Testis (tissue), 2 donors: ENCODE measurements at regions not wholly inside any gene's neighbourhood (a gene's known extent, or its start where the extent isn't known, plus 50 kb on each side); places are given as distances from the start of the nearest gene placed in this dataset.

Source experiments
- DNase-seq: peaks from one replicate; pipeline ENCODE4 v3.0.0-alpha.2; 2019
- H3K27ac ChIP-seq, 2 donors: fragments of 200-600 bp; sonication (generic); one replicate each; pipeline ENCODE4 v1.5.1; 2019
- H3K27me3 ChIP-seq: fragments of 200-600 bp; sonication (generic); one replicate; pipeline ENCODE4 v1.5.1; 2019
- H3K36me3 ChIP-seq: fragments of 200-600 bp; sonication (generic); one replicate; pipeline ENCODE4 v1.5.1; 2017; ENCODE audit warnings: low read depth; ENCODE audit errors: missing control alignments
- H3K4me1 ChIP-seq: fragments of 200-600 bp; sonication (generic); one replicate; pipeline ENCODE4 v1.5.1; 2019
- H3K4me3 ChIP-seq, 2 donors: fragments of 200-600 bp; sonication (generic); one replicate each; pipeline ENCODE4 v1.5.1; 2017 to 2019
- H3K9me3 ChIP-seq: fragments of 200-600 bp; sonication (generic); one replicate; pipeline ENCODE4 v1.5.1; 2017
- CTCF ChIP-seq, 3 experiments: fragments of 450-650 bp in 2 of 3; fragments of 200-600 bp in 1 of 3; sonication (generic) in 1 of 3; IDR thresholded peaks; one replicate each; pipeline ENCODE4 v1.5.1; 2016 to 2019; ENCODE audit warnings: antibody characterized with exemption in 3 of 3, mild to moderate bottlenecking in 2 of 3, moderate library complexity in 1 of 3
- POLR2A ChIP-seq: fragments of 450-650 bp; IDR thresholded peaks from one replicate; pipeline ENCODE4 v1.6.1; 2017; ENCODE audit warnings: antibody characterized with exemption, mild to moderate bottlenecking, moderate library complexity
- WGBS, 2 donors: methylation state at CpG; one replicate each; pipeline ENCODE4 v1.1.5; 2018; 5-methylcytosine and 5-hydroxymethylcytosine counted together
- intact Hi-C: fragments of 100-400 bp; cut with DNase I; formaldehyde crosslinking; loops from one replicate; pipeline ENCODE4 v1.15.1; 2023; ENCODE audit warnings: low total_unique reads

- 83 to 87% methylated on average over 4 of the region's 4 CpGs for WGBS, 2 donors
- TF ChIP-seq POLR2A, result no peak
- no peak for TF ChIP-seq CTCF (IDR thresholded peaks at IDR 0.05)
- no peak for DNase-seq
Measured at GRCh38 chr5:166883016-166883415, 1408.4 kb upstream of the WWC1 start.

GRCh38 chr5:166898166-166898565 lies 1393.3 kb upstream of the WWC1 start:
- H3K9me3 ChIP-seq, result no peaks in the 10 kb centered on the region
- no peak for DNase-seq
- no peaks in the 10 kb centered on the region for H3K36me3 ChIP-seq
- H3K27ac ChIP-seq, result no peak overlapping the region
- 44 to 50% methylated on average over 6 of the region's 6 CpGs for WGBS, 2 donors
- intact Hi-C loops, result no loop called here
- TF ChIP-seq POLR2A (no peak), CTCF (IDR thresholded peaks at IDR 0.05) (no peak)
- no peak overlapping the region for H3K4me3 ChIP-seq
- H3K4me1 ChIP-seq, result no peaks in the 10 kb centered on the region
- no peaks in the 10 kb centered on the region for H3K27me3 ChIP-seq

More at GRCh38 chr5:166883016-166883415, 1408.4 kb upstream of the WWC1 start:
- Histone ChIP-seq H3K36me3 (no peaks in the 10 kb centered on the region), H3K9me3 (no peaks in the 10 kb centered on the region), H3K4me1 (no peaks in the 10 kb centered on the region), H3K27ac (no peak overlapping the region), H3K4me3 (no peak overlapping the region), H3K27me3 (no peaks in the 10 kb centered on the region)
- intact Hi-C loops, result no loop called here

GRCh38 chr5:166899343-166899742 lies 1392.1 kb upstream of the WWC1 start:
- intact Hi-C loops, result no loop called here
- Histone ChIP-seq H3K4me3 (no peak overlapping the region), H3K27ac (no peak overlapping the region), H3K27me3 (no peaks in the 10 kb centered on the region), H3K4me1 (no peaks in the 10 kb centered on the region), H3K9me3 (no peaks in the 10 kb centered on the region), H3K36me3 (no peaks in the 10 kb centered on the region)
- 88 to 97% methylated on average over 5 of the region's 5 CpGs for WGBS, 2 donors
- no peak for TF ChIP-seq CTCF (IDR thresholded peaks at IDR 0.05)
- TF ChIP-seq POLR2A, result no peak
- DNase-seq, result no peak

- 82 to 83% methylated on average over 6 to 7 of the region's 7 CpGs for WGBS, 2 donors
- TF ChIP-seq POLR2A, result no peak
- TF ChIP-seq CTCF (IDR thresholded peaks at IDR 0.05), result no peak
- DNase-seq, result no peak
- intact Hi-C loops, result no loop called here
- Histone ChIP-seq H3K4me1 (no peaks in the 10 kb centered on the region), H3K9me3 (no peaks in the 10 kb centered on the region), H3K27ac (no peak overlapping the region), H3K27me3 (no peaks in the 10 kb centered on the region), H3K36me3 (no peaks in the 10 kb centered on the region), H3K4me3 (no peak overlapping the region)
Measured at GRCh38 chr5:166904571-166904970, 1386.9 kb upstream of the WWC1 start.

- Histone ChIP-seq H3K4me3 (no peak overlapping the region), H3K27ac (no peak overlapping the region), H3K4me1 (no peaks in the 10 kb centered on the region), H3K27me3 (no peaks in the 10 kb centered on the region), H3K9me3 (no peaks in the 10 kb centered on the region), H3K36me3 (no peaks in the 10 kb centered on the region)
- no peak for DNase-seq
- intact Hi-C loops, result no loop called here
- TF ChIP-seq CTCF (IDR thresholded peaks at IDR 0.05) (no peak), POLR2A (no peak)
- 64 to 76% methylated on average over 6 of the region's 6 CpGs for WGBS, 2 donors
Measured at GRCh38 chr5:166906991-166907713, 1384.3 kb upstream of the WWC1 start.
